SK-N-SH (cell line): ENCODE measurements at regions not wholly inside any gene's neighbourhood (a gene's known extent, or its start where the extent isn't known, plus 50 kb on each side); places are given as distances from the start of the nearest gene placed in this dataset.

ENCODE experiments used
- CTCF ChIA-PET: fragments of 300-600, 350-600 bp; formaldehyde crosslinking; extraction: SDS; loops from one replicate; lab custom pipeline; 2021; lab: Yijun Ruan, JAX
- POLR2A ChIA-PET: fragments of 350-600 bp; sonication (Branson Sonifier 250); formaldehyde crosslinking; extraction: SDS; loops from one replicate; lab custom pipeline; 2020; ENCODE audit warnings: antibody characterized with exemption, inconsistent platforms; lab: Yijun Ruan, JAX
- DNase-seq: peaks from one replicate; pipeline ENCODE4 v3.0.0; 2012
- H2AFZ ChIP-seq: fragments of 200-600 bp; sonication (generic); 2 replicates; pipeline ENCODE4 v1.8.1; 2016; ENCODE audit warnings: antibody characterized with exemption, mild to moderate bottlenecking, low read depth
- H3F3A ChIP-seq: fragments of 200-600 bp; sonication (generic); replicated peaks from 2 replicates; pipeline ENCODE3; 2016; ENCODE audit warnings: antibody characterized with exemption, mild to moderate bottlenecking; ENCODE audit not compliant: insufficient read depth
- H3K27ac ChIP-seq, 2 experiments: fragments of 200-500 bp in 1 of 2; fragments of 200-600 bp in 1 of 2; sonication (Bioruptor generic) in 1 of 2; sonication (generic), shearing (Covaris generic) in 1 of 2; 2 replicates each; pipeline versions ENCODE4 v1.5.1 to v1.6.1; 2014 to 2016; ENCODE audit warnings: low read depth in 2 of 2, inconsistent platforms in 1 of 2, low read length in 1 of 2, mild to moderate bottlenecking in 1 of 2, mixed read lengths in 1 of 2
- H3K27me3 ChIP-seq: fragments of 200-600 bp; sonication (generic), shearing (Covaris generic); 2 replicates; pipeline ENCODE4 v1.6.1; 2016; ENCODE audit warnings: mixed run types; ENCODE audit not compliant: insufficient read depth
- H3K36me3 ChIP-seq, 2 experiments: fragments of 200-500 bp in 1 of 2; fragments of 200-600 bp in 1 of 2; sonication (Bioruptor generic) in 1 of 2; sonication (generic) in 1 of 2; replicated peaks in 1 of 2; 2 replicates each; pipeline versions ENCODE3 to v1.5.1; 2014 to 2016; ENCODE audit warnings: low read length in 1 of 2, mild to moderate bottlenecking in 1 of 2; ENCODE audit not compliant: insufficient read depth in 2 of 2, control insufficient read depth in 1 of 2
- H3K4me1 ChIP-seq, 2 experiments: fragments of 200-500 bp in 1 of 2; fragments of 200-600 bp in 1 of 2; sonication (Bioruptor generic) in 1 of 2; sonication (generic), shearing (Covaris generic) in 1 of 2; 2 replicates each; pipeline versions ENCODE4 v1.5.1 to v1.6.1; 2014 to 2016; ENCODE audit warnings: low read depth in 1 of 2, low read length in 1 of 2, mixed run types in 1 of 2; ENCODE audit not compliant: insufficient read depth in 2 of 2, control insufficient read depth in 1 of 2
- H3K4me2 ChIP-seq: fragments of 200-600 bp; sonication (generic), shearing (Covaris generic); 2 replicates; pipeline ENCODE4 v1.6.1; 2017; ENCODE audit warnings: mixed run types
- H3K4me3 ChIP-seq, 2 experiments: fragments of 200-500 bp in 1 of 2; fragments of 200-600 bp in 1 of 2; sonication (Bioruptor generic) in 1 of 2; sonication (generic), shearing (Covaris generic) in 1 of 2; 2 replicates each; pipeline versions ENCODE4 v1.5.1 to v1.8.1; 2014 to 2016; ENCODE audit warnings: low read depth in 2 of 2, inconsistent platforms in 1 of 2, low read length in 1 of 2, mild to moderate bottlenecking in 1 of 2, mixed read lengths in 1 of 2, moderate library complexity in 1 of 2
- H3K79me2 ChIP-seq: fragments of 200-600 bp; sonication (generic); 2 replicates; pipeline ENCODE4 v1.8.1; 2017; ENCODE audit warnings: mild to moderate bottlenecking; ENCODE audit not compliant: insufficient read depth
- H3K9ac ChIP-seq: fragments of 200-600 bp; sonication (generic); 2 replicates; pipeline ENCODE4 v1.6.1; 2017; ENCODE audit warnings: mixed run types
- H3K9me2 ChIP-seq: fragments of 200-600 bp; sonication (generic); 2 replicates; pipeline ENCODE4 v1.6.1; 2017; ENCODE audit warnings: mixed run types
- H3K9me3 ChIP-seq: fragments of 200-600 bp; sonication (generic); 2 replicates; pipeline ENCODE4 v1.6.1; 2017; ENCODE audit warnings: mixed run types, mild to moderate bottlenecking, moderate library complexity
- H4K20me1 ChIP-seq: fragments of 200-600 bp; sonication (generic); 2 replicates; pipeline ENCODE4 v1.6.1; 2017; ENCODE audit warnings: mild to moderate bottlenecking, mixed run types; ENCODE audit not compliant: insufficient read depth
- CHD2 ChIP-seq: fragments of 150-350 bp; IDR thresholded peaks from 2 replicates; pipeline ENCODE4 v1.6.1; 2018; ENCODE audit warnings: low read length; ENCODE audit not compliant: partially characterized antibody
- EP300 ChIP-seq, 2 experiments: IDR thresholded peaks; 2 replicates each; pipeline versions ENCODE4 v1.4.0 to v1.6.1; 2012; ENCODE audit warnings: borderline replicate concordance in 1 of 2, low read depth in 1 of 2, low read length in 1 of 2
- FOSL2 ChIP-seq: IDR thresholded peaks from 2 replicates; pipeline ENCODE4 v1.4.0; 2012; ENCODE audit warnings: low read depth, mild to moderate bottlenecking, moderate library complexity, borderline replicate concordance
- FOXM1 ChIP-seq: IDR thresholded peaks from 2 replicates; pipeline ENCODE4 v1.4.0; 2012; ENCODE audit warnings: low read depth, mild to moderate bottlenecking
- GABPA ChIP-seq: IDR thresholded peaks from 2 replicates; pipeline ENCODE4 v1.4.0; 2012; ENCODE audit warnings: low read depth, mild to moderate bottlenecking
- MXI1 ChIP-seq: IDR thresholded peaks from 2 replicates; pipeline ENCODE4 v1.6.1; 2012; ENCODE audit warnings: mild to moderate bottlenecking, low read depth, low read length, improper control_type of control experiment
- NRF1 ChIP-seq: IDR thresholded peaks from 2 replicates; pipeline ENCODE4 v1.6.1; 2012; ENCODE audit warnings: low read depth, mild to moderate bottlenecking, low read length
- POLR2AphosphoS5 ChIP-seq: IDR thresholded peaks from 2 replicates; pipeline ENCODE4 v1.6.1; 2012; ENCODE audit warnings: low read depth, low read length
- RCOR1 ChIP-seq: fragments of 150-350 bp; IDR thresholded peaks from 2 replicates; pipeline ENCODE4 v1.6.1; 2017; ENCODE audit warnings: antibody characterized with exemption, low read length
- RFX5 ChIP-seq: IDR thresholded peaks from 2 replicates; pipeline ENCODE4 v1.6.1; 2012; ENCODE audit warnings: mild to moderate bottlenecking, improper control_type of control experiment, low read length
- TAF1 ChIP-seq: IDR thresholded peaks from 2 replicates; pipeline ENCODE4 v1.6.1; 2012; ENCODE audit warnings: low read depth, mild to moderate bottlenecking, low read length, moderate library complexity, borderline replicate concordance
- TCF12 ChIP-seq: IDR thresholded peaks from 2 replicates; pipeline ENCODE4 v1.4.0; 2012
- WGBS: methylation state at CpG from one replicate; pipeline ENCODE4 v1.1.6; 2017; ENCODE audit warnings: low lambda C conversion rate; 5-methylcytosine and 5-hydroxymethylcytosine counted together
- TF ChIP-seq, protein P1 (sequence below): IDR thresholded peaks from 2 replicates; pipeline ENCODE4 v1.6.1; 2012; ENCODE audit warnings: mild to moderate bottlenecking, low read depth, low read length, moderate library complexity
- TF ChIP-seq, protein P2 (sequence below): IDR thresholded peaks from 2 replicates; pipeline ENCODE4 v1.4.0; 2012; ENCODE audit warnings: low read depth
- TF ChIP-seq, protein P3 (sequence below): fragments of 150-350 bp; IDR thresholded peaks from 2 replicates; pipeline ENCODE4 v1.6.1; 2016; ENCODE audit warnings: mild to moderate bottlenecking, low read depth, low read length
- TF ChIP-seq, protein P4 (sequence below): IDR thresholded peaks from 2 replicates; pipeline ENCODE4; 2012
- TF ChIP-seq, protein P5 (sequence below): IDR thresholded peaks from 2 replicates; pipeline ENCODE4 v1.4.0; 2012; ENCODE audit warnings: low read depth, borderline replicate concordance

DNA sequence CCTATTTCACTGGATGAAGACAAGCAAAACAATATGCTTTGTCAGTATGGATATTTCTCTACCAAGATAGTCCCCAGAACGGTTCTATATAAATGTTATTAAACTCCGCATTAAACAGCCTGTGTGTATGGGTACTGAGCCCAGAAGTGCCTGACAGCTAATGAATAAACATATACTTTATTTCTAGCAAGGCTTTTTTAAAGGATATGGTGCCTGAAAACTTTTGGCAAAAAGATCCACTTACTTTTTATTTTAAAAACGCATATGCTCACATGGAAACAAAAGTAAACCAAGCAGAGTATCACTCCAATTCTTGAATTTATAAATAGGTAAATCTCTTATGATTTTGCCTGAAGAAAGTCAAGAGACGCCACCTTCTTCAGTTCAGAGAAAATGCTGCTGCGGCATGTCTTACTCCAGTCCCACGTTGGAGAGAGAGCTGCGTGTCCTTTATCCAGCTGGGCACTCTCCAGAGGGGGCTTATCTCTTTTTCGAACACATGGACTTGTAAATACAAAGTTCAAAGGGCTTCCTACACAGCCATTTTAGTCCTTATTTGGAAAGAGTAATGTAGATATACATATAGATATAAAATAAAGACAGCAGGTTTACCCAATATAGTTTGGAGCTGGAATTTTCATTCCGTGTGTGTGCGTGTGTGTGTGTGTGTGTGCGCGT lies 264.2 kb downstream of the ADAMTS20 start:
- H3K9me2 ChIP-seq = no peaks in the 10 kb centered on the region
- H3K36me3 ChIP-seq = no peaks in the 10 kb centered on the region
- no peak overlapping the region for H3K4me3 ChIP-seq
- H3K9me3 ChIP-seq = no peaks in the 10 kb centered on the region
- POLR2A ChIA-PET = no interaction called here
- H3K79me2 ChIP-seq = no peaks in the 10 kb centered on the region
- CTCF ChIA-PET = interaction anchor here (1.7 to 3.2 kb wide), 2 partner anchors 718 to 805 kb away, joined by 6 to 18 read pairs; no protein-coding TSS in a partner anchor
- H3K27me3 ChIP-seq = no peaks in the 10 kb centered on the region
- 74% methylated on average over 12 of the region's 12 CpGs for WGBS
- H3K4me2 ChIP-seq = no peak overlapping the region
- no peak overlapping the region for H3K9ac ChIP-seq
- H3K27ac ChIP-seq = no peak overlapping the region
- DNase-seq = no peak
- TF ChIP-seq FOXM1 = no peak
- no peaks in the 10 kb centered on the region for H4K20me1 ChIP-seq
- no peaks in the 10 kb centered on the region for H3F3A ChIP-seq
- no peak overlapping the region for H2AFZ ChIP-seq
- H3K4me1 ChIP-seq = peaks cover 0 to 7% of the 10 kb centered on the region in 2 experiments; a peak in 3 of 4 replicates

DNA sequence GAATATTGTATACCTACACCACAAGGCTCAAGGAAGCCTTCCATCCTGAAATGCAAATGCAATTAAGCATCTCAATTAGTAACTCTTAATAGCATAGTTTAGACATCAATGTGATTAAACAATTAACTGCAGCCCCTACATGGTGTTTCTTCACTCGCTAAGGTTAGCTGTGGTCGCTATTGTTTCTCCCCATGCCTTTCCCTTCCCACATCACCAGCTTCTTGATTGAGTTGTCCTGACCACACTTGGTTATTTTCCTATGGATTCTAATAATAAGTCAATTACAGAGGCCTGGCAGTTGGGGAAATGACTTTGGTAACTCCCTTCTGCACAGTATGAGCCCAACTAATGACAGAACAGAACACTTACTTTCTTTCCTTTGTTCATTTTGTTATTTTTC lies 265.0 kb downstream of the ADAMTS20 start:
- H3K27ac ChIP-seq = no peak overlapping the region
- 60% methylated on average over 2 of the region's 2 CpGs for WGBS
- POLR2A ChIA-PET = interaction anchor here (0.6 kb wide), 1 partner anchor 652 kb away, joined by 5 read pairs; no protein-coding TSS in a partner anchor

More for the DNA sequence above, 265.0 kb downstream of the ADAMTS20 start:
- H2AFZ ChIP-seq = no peak overlapping the region
- CTCF ChIA-PET = interaction anchor here (3.2 kb wide), 1 partner anchor 804 kb away, joined by 18 read pairs; no protein-coding TSS in a partner anchor
- H3K27me3 ChIP-seq = no peaks in the 10 kb centered on the region
- H3K4me1 ChIP-seq = peaks cover 0 to 7% of the 10 kb centered on the region in 2 experiments; a peak in 3 of 4 replicates
- no peak for DNase-seq
- TF ChIP-seq EP300 (IDR thresholded peaks at IDR 0.05; ENCODE audit: borderline replicate concordance in 1 of 2, low read depth in 1 of 2, low read length in 1 of 2) (no peak), TCF12 (no peak), RCOR1 (no peak), NRF1 (no peak), CHD2 (no peak), MXI1 (no peak), TAF1 (no peak), FOSL2 (no peak), POLR2AphosphoS5 (no peak), RFX5 (no peak), GABPA (no peak)
- TF ChIP-seq, protein P1, sequence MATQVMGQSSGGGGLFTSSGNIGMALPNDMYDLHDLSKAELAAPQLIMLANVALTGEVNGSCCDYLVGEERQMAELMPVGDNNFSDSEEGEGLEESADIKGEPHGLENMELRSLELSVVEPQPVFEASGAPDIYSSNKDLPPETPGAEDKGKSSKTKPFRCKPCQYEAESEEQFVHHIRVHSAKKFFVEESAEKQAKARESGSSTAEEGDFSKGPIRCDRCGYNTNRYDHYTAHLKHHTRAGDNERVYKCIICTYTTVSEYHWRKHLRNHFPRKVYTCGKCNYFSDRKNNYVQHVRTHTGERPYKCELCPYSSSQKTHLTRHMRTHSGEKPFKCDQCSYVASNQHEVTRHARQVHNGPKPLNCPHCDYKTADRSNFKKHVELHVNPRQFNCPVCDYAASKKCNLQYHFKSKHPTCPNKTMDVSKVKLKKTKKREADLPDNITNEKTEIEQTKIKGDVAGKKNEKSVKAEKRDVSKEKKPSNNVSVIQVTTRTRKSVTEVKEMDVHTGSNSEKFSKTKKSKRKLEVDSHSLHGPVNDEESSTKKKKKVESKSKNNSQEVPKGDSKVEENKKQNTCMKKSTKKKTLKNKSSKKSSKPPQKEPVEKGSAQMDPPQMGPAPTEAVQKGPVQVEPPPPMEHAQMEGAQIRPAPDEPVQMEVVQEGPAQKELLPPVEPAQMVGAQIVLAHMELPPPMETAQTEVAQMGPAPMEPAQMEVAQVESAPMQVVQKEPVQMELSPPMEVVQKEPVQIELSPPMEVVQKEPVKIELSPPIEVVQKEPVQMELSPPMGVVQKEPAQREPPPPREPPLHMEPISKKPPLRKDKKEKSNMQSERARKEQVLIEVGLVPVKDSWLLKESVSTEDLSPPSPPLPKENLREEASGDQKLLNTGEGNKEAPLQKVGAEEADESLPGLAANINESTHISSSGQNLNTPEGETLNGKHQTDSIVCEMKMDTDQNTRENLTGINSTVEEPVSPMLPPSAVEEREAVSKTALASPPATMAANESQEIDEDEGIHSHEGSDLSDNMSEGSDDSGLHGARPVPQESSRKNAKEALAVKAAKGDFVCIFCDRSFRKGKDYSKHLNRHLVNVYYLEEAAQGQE = no peak
- TF ChIP-seq, protein P2, sequence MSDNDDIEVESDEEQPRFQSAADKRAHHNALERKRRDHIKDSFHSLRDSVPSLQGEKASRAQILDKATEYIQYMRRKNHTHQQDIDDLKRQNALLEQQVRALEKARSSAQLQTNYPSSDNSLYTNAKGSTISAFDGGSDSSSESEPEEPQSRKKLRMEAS = no peak
- TF ChIP-seq, protein P3, sequence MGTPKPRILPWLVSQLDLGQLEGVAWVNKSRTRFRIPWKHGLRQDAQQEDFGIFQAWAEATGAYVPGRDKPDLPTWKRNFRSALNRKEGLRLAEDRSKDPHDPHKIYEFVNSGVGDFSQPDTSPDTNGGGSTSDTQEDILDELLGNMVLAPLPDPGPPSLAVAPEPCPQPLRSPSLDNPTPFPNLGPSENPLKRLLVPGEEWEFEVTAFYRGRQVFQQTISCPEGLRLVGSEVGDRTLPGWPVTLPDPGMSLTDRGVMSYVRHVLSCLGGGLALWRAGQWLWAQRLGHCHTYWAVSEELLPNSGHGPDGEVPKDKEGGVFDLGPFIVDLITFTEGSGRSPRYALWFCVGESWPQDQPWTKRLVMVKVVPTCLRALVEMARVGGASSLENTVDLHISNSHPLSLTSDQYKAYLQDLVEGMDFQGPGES = no peak
- TF ChIP-seq, protein P4, sequence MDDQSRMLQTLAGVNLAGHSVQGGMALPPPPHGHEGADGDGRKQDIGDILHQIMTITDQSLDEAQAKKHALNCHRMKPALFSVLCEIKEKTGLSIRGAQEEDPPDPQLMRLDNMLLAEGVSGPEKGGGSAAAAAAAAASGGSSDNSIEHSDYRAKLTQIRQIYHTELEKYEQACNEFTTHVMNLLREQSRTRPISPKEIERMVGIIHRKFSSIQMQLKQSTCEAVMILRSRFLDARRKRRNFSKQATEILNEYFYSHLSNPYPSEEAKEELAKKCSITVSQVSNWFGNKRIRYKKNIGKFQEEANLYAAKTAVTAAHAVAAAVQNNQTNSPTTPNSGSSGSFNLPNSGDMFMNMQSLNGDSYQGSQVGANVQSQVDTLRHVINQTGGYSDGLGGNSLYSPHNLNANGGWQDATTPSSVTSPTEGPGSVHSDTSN = no peak
- TF ChIP-seq, protein P5, sequence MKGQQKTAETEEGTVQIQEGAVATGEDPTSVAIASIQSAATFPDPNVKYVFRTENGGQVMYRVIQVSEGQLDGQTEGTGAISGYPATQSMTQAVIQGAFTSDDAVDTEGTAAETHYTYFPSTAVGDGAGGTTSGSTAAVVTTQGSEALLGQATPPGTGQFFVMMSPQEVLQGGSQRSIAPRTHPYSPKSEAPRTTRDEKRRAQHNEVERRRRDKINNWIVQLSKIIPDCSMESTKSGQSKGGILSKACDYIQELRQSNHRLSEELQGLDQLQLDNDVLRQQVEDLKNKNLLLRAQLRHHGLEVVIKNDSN = no peak
- no peaks in the 10 kb centered on the region for H3K9me2 ChIP-seq
- no peak overlapping the region for H3K9ac ChIP-seq
- no peaks in the 10 kb centered on the region for H3K36me3 ChIP-seq
- no peak overlapping the region for H3K4me3 ChIP-seq
- no peaks in the 10 kb centered on the region for H3K9me3 ChIP-seq
- no peaks in the 10 kb centered on the region for H3F3A ChIP-seq
- H3K79me2 ChIP-seq = no peaks in the 10 kb centered on the region
- no peak overlapping the region for H3K4me2 ChIP-seq
- no peaks in the 10 kb centered on the region for H4K20me1 ChIP-seq
